OCI-LY7 (cell line): ENCODE measurements at regions not wholly inside any gene's neighbourhood (a gene's known extent, or its start where the extent isn't known, plus 50 kb on each side); places are given as distances from the start of the nearest gene placed in this dataset.

Source experiments
- EZH2phosphoT487 ChIP-seq: fragments of 200-600 bp; sonication (generic); IDR thresholded peaks from 2 replicates; pipeline ENCODE4 v1.6.1; 2018; ENCODE audit warnings: low read depth, borderline replicate concordance, mild to moderate bottlenecking, mixed run types, antibody characterized with exemption, low read length, moderate library complexity, mixed read lengths
- TF ChIP-seq, protein P1 (sequence below): fragments of 200-600 bp; sonication (generic); conservative IDR thresholded peaks from 2 replicates; pipeline ENCODE4 v1.5.1; 2014; ENCODE audit warnings: mild to moderate bottlenecking, antibody characterized with exemption, low read length, moderate library complexity, mixed read lengths

GRCh38 chr6:169831450-169832246 is 80.2 kb downstream of the ERMARD start:
- TF ChIP-seq, protein P1, sequence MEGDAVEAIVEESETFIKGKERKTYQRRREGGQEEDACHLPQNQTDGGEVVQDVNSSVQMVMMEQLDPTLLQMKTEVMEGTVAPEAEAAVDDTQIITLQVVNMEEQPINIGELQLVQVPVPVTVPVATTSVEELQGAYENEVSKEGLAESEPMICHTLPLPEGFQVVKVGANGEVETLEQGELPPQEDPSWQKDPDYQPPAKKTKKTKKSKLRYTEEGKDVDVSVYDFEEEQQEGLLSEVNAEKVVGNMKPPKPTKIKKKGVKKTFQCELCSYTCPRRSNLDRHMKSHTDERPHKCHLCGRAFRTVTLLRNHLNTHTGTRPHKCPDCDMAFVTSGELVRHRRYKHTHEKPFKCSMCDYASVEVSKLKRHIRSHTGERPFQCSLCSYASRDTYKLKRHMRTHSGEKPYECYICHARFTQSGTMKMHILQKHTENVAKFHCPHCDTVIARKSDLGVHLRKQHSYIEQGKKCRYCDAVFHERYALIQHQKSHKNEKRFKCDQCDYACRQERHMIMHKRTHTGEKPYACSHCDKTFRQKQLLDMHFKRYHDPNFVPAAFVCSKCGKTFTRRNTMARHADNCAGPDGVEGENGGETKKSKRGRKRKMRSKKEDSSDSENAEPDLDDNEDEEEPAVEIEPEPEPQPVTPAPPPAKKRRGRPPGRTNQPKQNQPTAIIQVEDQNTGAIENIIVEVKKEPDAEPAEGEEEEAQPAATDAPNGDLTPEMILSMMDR = peak; percentile 93
- no peak for TF ChIP-seq EZH2phosphoT487
